Liver (tissue), 8 donors: ENCODE measurements at regions not wholly inside any gene's neighbourhood (a gene's known extent, or its start where the extent isn't known, plus 50 kb on each side); places are given as distances from the start of the nearest gene placed in this dataset.

ENCODE experiments used
- DNase-seq: peaks from one replicate; pipeline ENCODE4 v3.0.0-alpha.2; 2017; ENCODE audit warnings: low spot score
- H3K27ac ChIP-seq, 2 donors: one replicate each; pipeline ENCODE4 v1.7.0; 2013; ENCODE audit warnings: inconsistent platforms in 2 of 2, low read length in 2 of 2, control low read depth in 1 of 2, low read depth in 1 of 2, mild to moderate bottlenecking in 1 of 2
- H3K27me3 ChIP-seq, 4 donors: one replicate each; pipeline versions ENCODE4 v1.6.1 to v1.7.0; 2013; ENCODE audit warnings: low read length in 3 of 4, inconsistent platforms in 1 of 4, mild to moderate bottlenecking in 1 of 4, moderate library complexity in 1 of 4; ENCODE audit not compliant: control insufficient read depth in 4 of 4, insufficient read depth in 4 of 4
- H3K36me3 ChIP-seq, 4 donors: one replicate each; pipeline versions ENCODE4 v1.6.1 to v1.7.0; 2013; ENCODE audit warnings: low read length in 3 of 4, mild to moderate bottlenecking in 3 of 4, low read depth in 1 of 4, moderate library complexity in 1 of 4; ENCODE audit not compliant: control insufficient read depth in 4 of 4, insufficient read depth in 3 of 4
- H3K4me1 ChIP-seq, 4 donors: one replicate each; pipeline versions ENCODE4 v1.6.1 to v1.7.0; 2013; ENCODE audit warnings: low read length in 3 of 4, mild to moderate bottlenecking in 3 of 4, moderate library complexity in 1 of 4; ENCODE audit not compliant: control insufficient read depth in 4 of 4, insufficient read depth in 4 of 4
- H3K4me3 ChIP-seq, 3 donors: one replicate each; pipeline versions ENCODE4 v1.6.1 to v1.7.0; 2013; ENCODE audit warnings: low read length in 3 of 3, control low read depth in 1 of 3, low read depth in 1 of 3, mild to moderate bottlenecking in 1 of 3
- H3K9ac ChIP-seq, 2 donors: one replicate each; pipeline ENCODE4 v1.7.0; 2013; ENCODE audit warnings: low read length in 2 of 2, mild to moderate bottlenecking in 2 of 2, moderate library complexity in 2 of 2, control low read depth in 1 of 2, low read depth in 1 of 2
- H3K9me3 ChIP-seq, 4 donors: one replicate each; pipeline versions ENCODE4 v1.6.1 to v1.7.0; 2013; ENCODE audit warnings: low read length in 3 of 4; ENCODE audit not compliant: control insufficient read depth in 4 of 4
- EGR1 ChIP-seq, 2 donors: IDR thresholded peaks; 2 replicates each; pipeline ENCODE4 v1.6.1; 2016 to 2018; ENCODE audit warnings: antibody characterized with exemption in 2 of 2, low read depth in 2 of 2
- FOXA1 ChIP-seq: IDR thresholded peaks from 2 replicates; pipeline ENCODE4 v1.6.1; 2016; ENCODE audit warnings: antibody characterized with exemption
- FOXA2 ChIP-seq: IDR thresholded peaks from 2 replicates; pipeline ENCODE4 v1.6.1; 2016; ENCODE audit warnings: antibody characterized with exemption
- GABPA ChIP-seq, 2 donors: IDR thresholded peaks in 1 of 2; conservative IDR thresholded peaks in 1 of 2; 2 replicates each; pipeline ENCODE4 v1.6.1; 2016; ENCODE audit warnings: antibody characterized with exemption in 2 of 2, mild to moderate bottlenecking in 1 of 2, moderate library complexity in 1 of 2
- HNF4A ChIP-seq, 2 donors: conservative IDR thresholded peaks; 2 replicates each; pipeline ENCODE4 v1.6.1; 2016; ENCODE audit warnings: antibody characterized with exemption in 2 of 2, mild to moderate bottlenecking in 2 of 2
- HNF4G ChIP-seq: IDR thresholded peaks from 2 replicates; pipeline ENCODE4 v1.6.1; 2016; ENCODE audit warnings: antibody characterized with exemption
- JUND ChIP-seq, 2 donors: IDR thresholded peaks; 2 replicates each; pipeline ENCODE4 v1.6.1; 2016; ENCODE audit warnings: antibody characterized with exemption in 2 of 2
- NR2F2 ChIP-seq: IDR thresholded peaks from 2 replicates; pipeline ENCODE4 v1.6.1; 2016; ENCODE audit warnings: antibody characterized with exemption
- RAD21 ChIP-seq, 2 donors: IDR thresholded peaks; 2 replicates each; pipeline ENCODE4 v1.6.1; 2016; ENCODE audit warnings: antibody characterized with exemption in 2 of 2, mild to moderate bottlenecking in 2 of 2
- REST ChIP-seq: IDR thresholded peaks from 2 replicates; pipeline ENCODE4 v1.6.1; 2016; ENCODE audit warnings: antibody characterized with exemption, mild to moderate bottlenecking
- RXRA ChIP-seq, 2 donors: IDR thresholded peaks; 2 replicates each; pipeline ENCODE4 v1.6.1; 2017 to 2018; ENCODE audit warnings: antibody characterized with exemption in 2 of 2, mild to moderate bottlenecking in 1 of 2
- TAF1 ChIP-seq: conservative IDR thresholded peaks from 2 replicates; pipeline ENCODE4 v1.6.1; 2016; ENCODE audit warnings: antibody characterized with exemption, mild to moderate bottlenecking
- YY1 ChIP-seq: IDR thresholded peaks from 2 replicates; pipeline ENCODE4 v1.6.1; 2016; ENCODE audit warnings: antibody characterized with exemption, mild to moderate bottlenecking
- ZBTB33 ChIP-seq: IDR thresholded peaks from 2 replicates; pipeline ENCODE4 v1.6.1; 2016; ENCODE audit warnings: antibody characterized with exemption
- WGBS: extraction: QIAGEN DNeasy Blood & Tissue Kit; methylation state at CpG from one replicate; pipeline ENCODE4 v1.1.7; 2013; 5-methylcytosine and 5-hydroxymethylcytosine counted together
- TF ChIP-seq, protein P1 (sequence below): IDR thresholded peaks from 2 replicates; pipeline ENCODE4 v1.6.1; 2016; ENCODE audit warnings: antibody characterized with exemption
- TF ChIP-seq, protein P2 (sequence below): IDR thresholded peaks from 2 replicates; pipeline ENCODE4 v1.6.1; 2016; ENCODE audit warnings: antibody characterized with exemption
- TF ChIP-seq, protein P3 (sequence below): fragments of 150-350 bp; IDR thresholded peaks from 2 replicates; pipeline ENCODE4 v1.5.1; 2017; ENCODE audit warnings: improper control_type of control experiment, low read depth, low read length; ENCODE audit not compliant: missing input control
- donor health status: healthy.
- donor health status: healthy.
- donor health status: healthy.
- donor health status: healthy.
- donor health status: healthy.

- TF ChIP-seq, protein P1, sequence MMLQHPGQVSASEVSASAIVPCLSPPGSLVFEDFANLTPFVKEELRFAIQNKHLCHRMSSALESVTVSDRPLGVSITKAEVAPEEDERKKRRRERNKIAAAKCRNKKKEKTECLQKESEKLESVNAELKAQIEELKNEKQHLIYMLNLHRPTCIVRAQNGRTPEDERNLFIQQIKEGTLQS, result no peak
- TF ChIP-seq RXRA (IDR thresholded peaks at IDR 0.05) (no peak), HNF4A (conservative IDR thresholded peaks at IDR 0.05) (no peak)
Observed at GRCh38 chr4:18957716-18958115, 936.2 kb upstream of the LCORL start (continued).

DNA sequence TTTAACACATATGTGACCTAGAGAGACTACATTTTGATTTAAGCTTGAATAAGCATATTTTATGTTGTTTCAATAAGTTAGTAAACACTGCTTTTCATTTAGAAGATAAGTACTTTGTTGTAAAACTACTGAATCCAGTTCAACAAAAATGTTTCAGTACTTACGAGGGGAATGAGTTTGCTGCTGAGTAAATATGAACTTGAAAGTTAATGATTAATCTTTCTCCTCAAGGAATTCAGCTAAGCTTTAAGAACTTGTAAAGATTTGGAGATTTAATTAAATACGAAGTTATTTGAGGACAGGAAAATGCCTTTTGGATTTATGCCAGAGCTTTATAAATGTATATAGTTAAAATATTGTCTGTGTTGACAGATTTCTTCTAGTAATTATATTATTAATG is 933.0 kb upstream of the LCORL start:
- WGBS, result 28% methylated on average over 2 of the region's 2 CpGs
- TF ChIP-seq HNF4G (no peak), REST (no peak), FOXA1 (no peak), TAF1 (no peak)
- TF ChIP-seq, protein P1, result no peak
- no peaks in the 10 kb centered on the region for H3K27me3 ChIP-seq
- no peaks in the 10 kb centered on the region for H3K4me1 ChIP-seq
- no peak overlapping the region for H3K9ac ChIP-seq
- no peaks in the 10 kb centered on the region for H3K9me3 ChIP-seq
- no peaks in the 10 kb centered on the region for H3K36me3 ChIP-seq
- H3K27ac ChIP-seq, result no peak overlapping the region
- H3K4me3 ChIP-seq, result no peak overlapping the region
- no peak for DNase-seq

DNA sequence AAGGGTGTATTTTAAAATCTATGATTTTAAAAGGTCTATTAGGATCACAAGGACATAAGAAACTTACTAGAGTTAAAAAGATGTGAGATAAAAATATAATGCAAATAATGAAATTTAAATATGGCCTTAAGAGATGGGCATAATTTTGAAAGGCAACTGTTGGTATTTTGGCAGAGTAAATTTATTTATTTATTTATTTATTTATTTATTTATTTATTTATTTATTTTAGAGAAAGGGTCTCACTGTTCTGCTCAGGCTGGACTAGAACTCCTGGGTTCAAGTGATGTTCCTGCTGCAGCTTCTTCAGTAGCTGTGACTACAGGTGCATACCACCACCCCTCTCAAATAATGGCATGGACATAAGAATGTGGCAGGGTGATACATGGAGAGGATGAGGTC is 932.1 kb upstream of the LCORL start:
- no peaks in the 10 kb centered on the region for H3K36me3 ChIP-seq
- H3K9ac ChIP-seq, result no peak overlapping the region
- no peak overlapping the region for H3K27ac ChIP-seq
- H3K4me1 ChIP-seq, result no peaks in the 10 kb centered on the region
- TF ChIP-seq, protein P2, sequence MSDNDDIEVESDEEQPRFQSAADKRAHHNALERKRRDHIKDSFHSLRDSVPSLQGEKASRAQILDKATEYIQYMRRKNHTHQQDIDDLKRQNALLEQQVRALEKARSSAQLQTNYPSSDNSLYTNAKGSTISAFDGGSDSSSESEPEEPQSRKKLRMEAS, result no peak
- TF ChIP-seq RAD21 (IDR thresholded peaks at IDR 0.05), result no peak
- TF ChIP-seq NR2F2, result no peak
- no peak for TF ChIP-seq TAF1
- no peak for TF ChIP-seq YY1
- TF ChIP-seq, protein P3, sequence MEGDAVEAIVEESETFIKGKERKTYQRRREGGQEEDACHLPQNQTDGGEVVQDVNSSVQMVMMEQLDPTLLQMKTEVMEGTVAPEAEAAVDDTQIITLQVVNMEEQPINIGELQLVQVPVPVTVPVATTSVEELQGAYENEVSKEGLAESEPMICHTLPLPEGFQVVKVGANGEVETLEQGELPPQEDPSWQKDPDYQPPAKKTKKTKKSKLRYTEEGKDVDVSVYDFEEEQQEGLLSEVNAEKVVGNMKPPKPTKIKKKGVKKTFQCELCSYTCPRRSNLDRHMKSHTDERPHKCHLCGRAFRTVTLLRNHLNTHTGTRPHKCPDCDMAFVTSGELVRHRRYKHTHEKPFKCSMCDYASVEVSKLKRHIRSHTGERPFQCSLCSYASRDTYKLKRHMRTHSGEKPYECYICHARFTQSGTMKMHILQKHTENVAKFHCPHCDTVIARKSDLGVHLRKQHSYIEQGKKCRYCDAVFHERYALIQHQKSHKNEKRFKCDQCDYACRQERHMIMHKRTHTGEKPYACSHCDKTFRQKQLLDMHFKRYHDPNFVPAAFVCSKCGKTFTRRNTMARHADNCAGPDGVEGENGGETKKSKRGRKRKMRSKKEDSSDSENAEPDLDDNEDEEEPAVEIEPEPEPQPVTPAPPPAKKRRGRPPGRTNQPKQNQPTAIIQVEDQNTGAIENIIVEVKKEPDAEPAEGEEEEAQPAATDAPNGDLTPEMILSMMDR, result no peak
- TF ChIP-seq, protein P1, result no peak
- no peak for TF ChIP-seq ZBTB33
- no peak for TF ChIP-seq JUND (IDR thresholded peaks at IDR 0.05)
- no peak for TF ChIP-seq FOXA1
- TF ChIP-seq RXRA (IDR thresholded peaks at IDR 0.05), result no peak
- no peak for TF ChIP-seq GABPA (IDR thresholded peaks at IDR 0.05 in 1 of 2, conservative IDR thresholded peaks at IDR 0.05 in 1 of 2)
- no peak for TF ChIP-seq FOXA2
- no peak for TF ChIP-seq HNF4G
- TF ChIP-seq EGR1 (IDR thresholded peaks at IDR 0.05; ENCODE audit: low read depth in 2 of 2), result no peak
- DNase-seq, result no peak
- no peak overlapping the region for H3K4me3 ChIP-seq
- no peaks in the 10 kb centered on the region for H3K9me3 ChIP-seq
- H3K27me3 ChIP-seq, result no peaks in the 10 kb centered on the region
